ENCODE measurements at regions not wholly inside any gene's neighbourhood (a gene's known extent, or its start where the extent isn't known, plus 50 kb on each side); places are given as distances from the start of the nearest gene placed in this dataset.

DNA sequence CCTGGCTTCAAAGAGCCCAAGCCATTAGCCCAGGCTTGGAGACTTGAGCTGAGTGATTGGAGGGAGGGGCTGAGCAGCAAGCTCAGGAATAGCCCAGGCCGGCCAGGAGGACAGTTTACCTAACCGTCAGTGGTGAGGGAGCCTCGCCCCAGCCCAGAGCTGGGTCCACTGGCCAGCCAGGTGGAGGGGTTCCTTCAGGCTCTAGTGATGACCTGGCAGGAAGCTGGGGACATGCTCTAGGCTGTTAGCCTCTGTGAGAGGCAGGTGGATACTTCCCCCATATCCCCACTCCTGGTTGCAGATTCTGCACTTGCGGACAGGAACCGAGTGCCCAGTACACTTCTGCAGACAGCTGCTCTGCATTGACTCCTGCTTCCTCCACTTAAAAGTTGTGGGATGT is 61.2 kb upstream of the ANTXRL start:
- Histone ChIP-seq H3K36me3 (no peaks in the 10 kb centered on the region), H3K27ac (no peak overlapping the region), H3K9me3 (ENCODE audit: low read depth) (no peaks in the 10 kb centered on the region), H3K4me3 (no peak overlapping the region), H3K4me1 (ENCODE audit: low read depth) (no peaks in the 10 kb centered on the region), H3K27me3 (no peaks in the 10 kb centered on the region)
- DNase-seq (ENCODE audit: low read depth in 1 of 2, low spot score in 1 of 2): no peak
- TF ChIP-seq, protein P1, sequence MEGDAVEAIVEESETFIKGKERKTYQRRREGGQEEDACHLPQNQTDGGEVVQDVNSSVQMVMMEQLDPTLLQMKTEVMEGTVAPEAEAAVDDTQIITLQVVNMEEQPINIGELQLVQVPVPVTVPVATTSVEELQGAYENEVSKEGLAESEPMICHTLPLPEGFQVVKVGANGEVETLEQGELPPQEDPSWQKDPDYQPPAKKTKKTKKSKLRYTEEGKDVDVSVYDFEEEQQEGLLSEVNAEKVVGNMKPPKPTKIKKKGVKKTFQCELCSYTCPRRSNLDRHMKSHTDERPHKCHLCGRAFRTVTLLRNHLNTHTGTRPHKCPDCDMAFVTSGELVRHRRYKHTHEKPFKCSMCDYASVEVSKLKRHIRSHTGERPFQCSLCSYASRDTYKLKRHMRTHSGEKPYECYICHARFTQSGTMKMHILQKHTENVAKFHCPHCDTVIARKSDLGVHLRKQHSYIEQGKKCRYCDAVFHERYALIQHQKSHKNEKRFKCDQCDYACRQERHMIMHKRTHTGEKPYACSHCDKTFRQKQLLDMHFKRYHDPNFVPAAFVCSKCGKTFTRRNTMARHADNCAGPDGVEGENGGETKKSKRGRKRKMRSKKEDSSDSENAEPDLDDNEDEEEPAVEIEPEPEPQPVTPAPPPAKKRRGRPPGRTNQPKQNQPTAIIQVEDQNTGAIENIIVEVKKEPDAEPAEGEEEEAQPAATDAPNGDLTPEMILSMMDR (IDR thresholded peaks at IDR 0.05; ENCODE audit: low read depth, low read length): no peak

DNA sequence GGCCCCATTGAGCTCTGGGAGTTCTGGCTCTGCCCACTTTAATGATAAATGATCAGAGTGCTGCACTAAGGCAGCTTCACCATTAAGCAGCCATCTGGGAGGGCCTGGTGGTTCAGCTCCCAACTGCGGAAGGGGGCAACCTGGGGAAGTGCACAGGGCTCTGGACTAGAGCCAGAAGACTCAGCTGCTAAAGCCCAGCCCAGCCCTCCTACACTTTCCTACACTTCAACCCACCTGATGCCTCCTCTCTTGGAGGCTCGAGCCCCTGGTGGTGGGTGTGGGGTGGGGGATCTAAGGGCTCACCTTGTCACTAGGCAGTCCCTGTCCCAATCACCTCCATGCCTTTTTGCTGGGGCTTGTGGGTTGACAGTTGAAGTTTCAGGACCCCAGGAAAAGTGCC is 60.6 kb upstream of the ANTXRL start:
- TF ChIP-seq, protein P1 (IDR thresholded peaks at IDR 0.05; ENCODE audit: low read depth, low read length): no peak
- no peaks in the 10 kb centered on the region for H3K4me1 ChIP-seq (ENCODE audit: low read depth)
- no peak overlapping the region for H3K27ac ChIP-seq
- DNase-seq (ENCODE audit: low read depth in 1 of 2, low spot score in 1 of 2): no peak
- H3K27me3 ChIP-seq: no peaks in the 10 kb centered on the region
- no peaks in the 10 kb centered on the region for H3K9me3 ChIP-seq (ENCODE audit: low read depth)
- no peak overlapping the region for H3K4me3 ChIP-seq
- no peaks in the 10 kb centered on the region for H3K36me3 ChIP-seq

DNA sequence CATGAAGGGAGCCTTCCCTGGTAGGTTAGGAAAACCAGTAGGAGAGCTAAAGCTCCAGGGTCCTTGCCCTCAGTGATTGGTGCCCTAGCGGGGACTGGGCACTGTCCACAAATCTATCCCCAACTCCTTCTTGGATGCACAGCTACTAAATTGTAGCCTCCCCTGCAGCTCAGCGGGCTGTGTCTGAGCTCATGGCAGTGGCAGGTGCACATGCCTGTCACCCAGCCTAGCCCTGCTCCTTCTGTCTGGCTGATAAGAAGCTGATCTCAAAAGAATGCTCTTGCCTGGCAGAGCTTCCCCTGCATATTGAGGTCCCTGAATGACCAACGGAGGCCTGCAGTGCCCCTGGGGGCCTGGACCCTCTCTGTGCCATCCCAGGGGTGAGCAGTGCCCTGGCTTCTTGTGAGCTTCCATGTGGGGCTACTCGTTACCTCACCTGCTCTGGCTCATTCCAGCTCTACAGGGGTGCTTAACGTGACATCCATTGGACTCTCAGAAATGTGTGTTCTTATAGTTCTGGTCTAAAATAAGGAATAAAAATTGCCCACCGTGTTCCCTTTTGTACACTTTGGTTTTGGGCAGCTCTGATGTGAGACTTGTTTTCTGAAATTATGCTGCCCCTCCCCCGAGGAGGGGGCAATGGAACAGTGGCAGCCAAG is 59.8 kb upstream of the ANTXRL start:
- Histone ChIP-seq H3K27ac (no peak overlapping the region), H3K4me3 (no peak overlapping the region), H3K36me3 (no peaks in the 10 kb centered on the region), H3K27me3 (no peaks in the 10 kb centered on the region), H3K9me3 (ENCODE audit: low read depth) (no peaks in the 10 kb centered on the region), H3K4me1 (ENCODE audit: low read depth) (no peaks in the 10 kb centered on the region)
- TF ChIP-seq, protein P1 (IDR thresholded peaks at IDR 0.05; ENCODE audit: low read depth, low read length): no peak
- DNase-seq (ENCODE audit: low read depth in 1 of 2, low spot score in 1 of 2): no peak

DNA sequence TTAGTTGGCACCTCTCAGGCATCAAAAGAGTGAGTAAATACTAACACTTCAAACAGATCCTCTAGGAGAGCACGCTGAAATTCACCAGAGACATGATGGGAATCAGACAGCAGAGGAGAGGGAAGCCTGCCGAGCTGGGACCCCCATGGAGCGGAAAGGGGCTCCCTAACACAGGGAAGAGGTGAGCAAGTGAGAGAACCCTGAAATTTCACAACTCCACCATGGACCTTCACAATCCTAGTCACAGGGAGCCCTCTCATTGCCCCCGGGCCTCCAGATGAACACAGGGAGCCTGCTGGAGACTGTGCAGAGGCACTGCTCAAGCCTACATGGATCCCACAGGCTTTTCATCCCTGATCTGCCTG is 59.2 kb upstream of the ANTXRL start:
- Histone ChIP-seq H3K9me3 (ENCODE audit: low read depth) (no peaks in the 10 kb centered on the region), H3K4me1 (ENCODE audit: low read depth) (no peaks in the 10 kb centered on the region), H3K27me3 (no peaks in the 10 kb centered on the region), H3K36me3 (no peaks in the 10 kb centered on the region), H3K4me3 (no peak overlapping the region), H3K27ac (no peak overlapping the region)
- TF ChIP-seq, protein P1 (IDR thresholded peaks at IDR 0.05; ENCODE audit: low read depth, low read length): no peak
- no peak for DNase-seq (ENCODE audit: low read depth in 1 of 2, low spot score in 1 of 2)

DNA sequence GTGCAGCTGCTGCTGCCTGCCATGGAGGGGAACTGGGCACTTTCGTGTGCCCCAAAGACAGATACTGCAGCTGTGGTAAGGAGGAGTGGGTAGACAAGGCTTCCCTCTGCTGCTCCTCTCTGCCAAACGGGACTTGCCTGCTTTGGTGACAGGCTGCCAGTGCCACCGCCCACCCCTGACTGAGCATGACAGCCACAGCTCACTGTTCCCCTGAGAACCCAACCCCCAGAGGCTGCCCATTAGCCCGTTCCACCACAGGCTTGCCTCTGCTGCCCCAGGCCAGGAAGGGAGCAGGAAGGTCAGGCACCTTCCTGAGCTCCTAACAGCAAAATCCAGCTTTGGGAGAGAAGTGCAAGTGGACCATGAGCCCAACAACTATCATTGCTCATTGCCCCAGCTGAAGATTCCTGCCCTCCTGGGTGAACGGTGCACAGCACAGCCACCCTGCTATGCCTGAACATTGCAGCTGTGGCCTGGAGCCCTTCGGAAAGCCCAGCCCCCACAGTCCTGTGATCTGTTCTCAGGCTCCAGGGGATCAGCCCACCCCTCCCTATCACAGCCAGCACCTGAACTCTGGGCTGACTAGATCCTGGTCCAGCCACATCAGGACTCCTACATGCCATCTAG is 58.7 kb upstream of the ANTXRL start:
- TF ChIP-seq, protein P1 (IDR thresholded peaks at IDR 0.05; ENCODE audit: low read depth, low read length): no peak
- no peaks in the 10 kb centered on the region for H3K36me3 ChIP-seq
- DNase-seq (ENCODE audit: low read depth in 1 of 2, low spot score in 1 of 2): no peak
- no peak overlapping the region for H3K4me3 ChIP-seq
- no peaks in the 10 kb centered on the region for H3K27me3 ChIP-seq
- H3K9me3 ChIP-seq (ENCODE audit: low read depth): no peaks in the 10 kb centered on the region
- no peak overlapping the region for H3K27ac ChIP-seq
- no peaks in the 10 kb centered on the region for H3K4me1 ChIP-seq (ENCODE audit: low read depth)
